NT2/D1 (cell line): ENCODE measurements at regions not wholly inside any gene's neighbourhood (a gene's known extent, or its start where the extent isn't known, plus 50 kb on each side); places are given as distances from the start of the nearest gene placed in this dataset.

ENCODE experiments used
- SUZ12 ChIP-seq: IDR thresholded peaks from 2 replicates; pipeline ENCODE4 v1.6.1; 2011; ENCODE audit not compliant: insufficient read length, insufficient read depth; ENCODE audit errors: extremely low read depth
- YY1 ChIP-seq: IDR thresholded peaks from 2 replicates; pipeline ENCODE4 v1.6.1; 2011; ENCODE audit not compliant: insufficient read length, insufficient read depth
- ZNF274 ChIP-seq: IDR thresholded peaks from 2 replicates; pipeline ENCODE4 v1.6.1; 2011; ENCODE audit warnings: mild to moderate bottlenecking, low read depth, low read length

DNA sequence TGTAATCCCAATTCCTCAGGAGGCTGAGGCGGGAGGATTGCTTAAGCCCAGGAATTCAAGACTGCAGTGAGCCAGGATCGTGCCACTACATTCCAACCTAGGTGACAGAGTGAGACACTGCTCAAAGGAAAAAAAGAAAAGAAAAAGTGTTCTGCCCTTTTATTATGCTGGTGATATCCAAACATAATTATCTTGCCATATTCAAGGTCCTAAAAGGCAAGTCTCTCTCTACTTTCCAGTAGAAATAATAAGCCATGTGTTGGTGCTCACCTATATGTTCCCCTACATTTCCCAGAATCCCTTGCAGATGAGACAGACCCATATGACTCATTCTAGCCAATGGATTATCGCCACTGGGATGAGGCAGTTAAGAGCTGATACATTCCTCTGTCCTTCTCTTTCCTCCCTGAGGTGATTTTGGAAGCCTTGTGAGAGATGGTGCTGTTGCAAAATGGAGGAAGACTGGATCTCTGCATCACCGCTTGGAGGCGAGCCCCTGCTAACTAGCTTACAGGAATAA is 58.3 kb upstream of the MRI1 start:
- TF ChIP-seq ZNF274 (no peak), SUZ12 (no peak), YY1 (no peak)
